Vagina (tissue), 2 donors: ENCODE measurements at regions not wholly inside any gene's neighbourhood (a gene's known extent, or its start where the extent isn't known, plus 50 kb on each side); places are given as distances from the start of the nearest gene placed in this dataset.

ENCODE experiments used
- POLR2A ChIP-seq, 2 donors: fragments of 450-650 bp; IDR thresholded peaks; one replicate each; pipeline ENCODE4 v1.6.1; 2017; ENCODE audit warnings: antibody characterized with exemption in 2 of 2, mild to moderate bottlenecking in 2 of 2, moderate library complexity in 2 of 2
- TF ChIP-seq, protein P1 (sequence below), 3 experiments: fragments of 450-650 bp in 2 of 3; fragments of 200-600 bp in 1 of 3; sonication (generic) in 1 of 3; IDR thresholded peaks; one replicate each; pipeline ENCODE4 v1.5.1; 2017 to 2019; ENCODE audit warnings: antibody characterized with exemption in 3 of 3, mild to moderate bottlenecking in 2 of 3, moderate library complexity in 2 of 3

DNA sequence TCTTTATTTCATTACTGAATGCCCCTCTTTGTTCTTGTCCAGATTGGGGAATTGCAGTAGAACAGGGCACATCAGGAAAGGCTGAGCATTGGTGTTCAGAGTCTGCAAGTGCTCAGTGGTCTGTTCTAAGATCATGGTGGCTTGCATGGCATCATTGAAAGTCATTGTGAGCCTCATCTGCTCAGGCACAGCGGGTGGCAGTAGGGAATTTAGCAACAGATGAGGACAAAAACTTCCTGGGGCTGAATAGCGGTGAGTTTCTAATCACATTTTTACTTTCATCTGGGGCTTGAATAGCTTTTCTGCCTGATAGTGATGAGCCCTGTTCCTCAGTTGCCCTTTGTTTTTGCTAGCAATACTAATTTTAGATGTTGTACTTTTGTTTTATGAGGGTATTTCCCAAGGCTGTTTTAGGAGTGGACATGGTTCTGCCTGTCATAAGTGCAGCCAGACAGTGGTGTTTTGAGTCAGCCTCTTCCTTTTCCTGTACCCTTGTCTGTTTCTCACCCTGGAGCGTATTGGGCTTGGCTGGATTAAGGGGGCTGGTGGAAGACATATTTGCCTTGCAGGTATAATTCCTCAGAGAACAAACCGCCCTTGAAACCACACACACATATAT is 127.2 kb upstream of the IL12A start:
- no peak for TF ChIP-seq POLR2A (IDR thresholded peaks at IDR 0.05)
- TF ChIP-seq, protein P1, sequence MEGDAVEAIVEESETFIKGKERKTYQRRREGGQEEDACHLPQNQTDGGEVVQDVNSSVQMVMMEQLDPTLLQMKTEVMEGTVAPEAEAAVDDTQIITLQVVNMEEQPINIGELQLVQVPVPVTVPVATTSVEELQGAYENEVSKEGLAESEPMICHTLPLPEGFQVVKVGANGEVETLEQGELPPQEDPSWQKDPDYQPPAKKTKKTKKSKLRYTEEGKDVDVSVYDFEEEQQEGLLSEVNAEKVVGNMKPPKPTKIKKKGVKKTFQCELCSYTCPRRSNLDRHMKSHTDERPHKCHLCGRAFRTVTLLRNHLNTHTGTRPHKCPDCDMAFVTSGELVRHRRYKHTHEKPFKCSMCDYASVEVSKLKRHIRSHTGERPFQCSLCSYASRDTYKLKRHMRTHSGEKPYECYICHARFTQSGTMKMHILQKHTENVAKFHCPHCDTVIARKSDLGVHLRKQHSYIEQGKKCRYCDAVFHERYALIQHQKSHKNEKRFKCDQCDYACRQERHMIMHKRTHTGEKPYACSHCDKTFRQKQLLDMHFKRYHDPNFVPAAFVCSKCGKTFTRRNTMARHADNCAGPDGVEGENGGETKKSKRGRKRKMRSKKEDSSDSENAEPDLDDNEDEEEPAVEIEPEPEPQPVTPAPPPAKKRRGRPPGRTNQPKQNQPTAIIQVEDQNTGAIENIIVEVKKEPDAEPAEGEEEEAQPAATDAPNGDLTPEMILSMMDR (IDR thresholded peaks at IDR 0.05) = no peak
